Lung (tissue), 11 donors: ENCODE measurements at regions not wholly inside any gene's neighbourhood (a gene's known extent, or its start where the extent isn't known, plus 50 kb on each side); places are given as distances from the start of the nearest gene placed in this dataset.

Experiments used
- ATAC-seq: fragments of 200-7000 bp; cut with Tn5 transposase; one replicate; pipeline ENCODE4 v1.9.1; 2020; ENCODE audit warnings: moderate number of reproducible peaks; ENCODE audit not compliant: insufficient read depth, low FRiP score
- DNase-seq, 3 donors: peaks; one replicate each; pipeline ENCODE4 v3.0.0-alpha.2; 2013 to 2017
- H3K27ac ChIP-seq, 2 donors: one replicate each; pipeline ENCODE4 v1.5.1; 2013; ENCODE audit warnings: mild to moderate bottlenecking in 2 of 2, moderate library complexity in 2 of 2, control low read depth in 1 of 2, inconsistent platforms in 1 of 2, low read depth in 1 of 2, low read length in 1 of 2
- H3K27me3 ChIP-seq, 3 donors: one replicate each; pipeline ENCODE4 v1.5.1; 2013; ENCODE audit warnings: low read length in 2 of 3; ENCODE audit not compliant: control insufficient read depth in 3 of 3, insufficient read depth in 3 of 3
- H3K36me3 ChIP-seq, 4 donors: one replicate each; pipeline ENCODE4 v1.5.1; 2013; ENCODE audit warnings: low read length in 4 of 4, mild to moderate bottlenecking in 1 of 4, moderate library complexity in 1 of 4; ENCODE audit not compliant: control insufficient read depth in 4 of 4, insufficient read depth in 4 of 4
- H3K4me1 ChIP-seq, 5 donors: one replicate each; pipeline ENCODE4 v1.5.1; 2013; ENCODE audit warnings: low read length in 5 of 5, mild to moderate bottlenecking in 2 of 5, moderate library complexity in 1 of 5; ENCODE audit not compliant: control insufficient read depth in 5 of 5, insufficient read depth in 5 of 5
- H3K4me3 ChIP-seq: one replicate; pipeline ENCODE4 v1.5.1; 2013; ENCODE audit warnings: mild to moderate bottlenecking, control low read depth, moderate library complexity
- H3K9ac ChIP-seq, 2 donors: one replicate each; pipeline ENCODE4 v1.5.1; 2013; ENCODE audit warnings: low read length in 2 of 2, control low read depth in 1 of 2; ENCODE audit not compliant: insufficient read depth in 1 of 2
- H3K9me3 ChIP-seq, 4 donors: one replicate each; pipeline ENCODE4 v1.5.1; 2013; ENCODE audit warnings: low read length in 3 of 4, mild to moderate bottlenecking in 1 of 4, moderate library complexity in 1 of 4; ENCODE audit not compliant: control insufficient read depth in 4 of 4, insufficient read depth in 3 of 4
- WGBS, 2 donors: extraction: QIAGEN DNeasy Blood & Tissue Kit; methylation state at CpG; one replicate each; pipeline ENCODE4 v1.1.7; 2013; 5-methylcytosine and 5-hydroxymethylcytosine counted together
- TF ChIP-seq, protein P1 (sequence below): IDR thresholded peaks from 2 replicates; pipeline ENCODE4 v1.5.1; 2012; ENCODE audit warnings: mild to moderate bottlenecking; ENCODE audit errors: control extremely low read depth, extremely low read depth
- donor health status: control.
- donor health status: control.
- donor health status: Bipolar disorder and iron deficiency.
- donor health status: healthy.
- donor health status: DM: yes; HTN: yes; CAD: no.

- no peak for ATAC-seq
- no peaks in the 10 kb centered on the region for H3K36me3 ChIP-seq
- H3K9me3 ChIP-seq = peaks cover 0 to 4% (median 0%) of the 10 kb centered on the region in 4 donors
- H3K27me3 ChIP-seq = no peaks in the 10 kb centered on the region
- no peak for DNase-seq
- TF ChIP-seq, protein P1, sequence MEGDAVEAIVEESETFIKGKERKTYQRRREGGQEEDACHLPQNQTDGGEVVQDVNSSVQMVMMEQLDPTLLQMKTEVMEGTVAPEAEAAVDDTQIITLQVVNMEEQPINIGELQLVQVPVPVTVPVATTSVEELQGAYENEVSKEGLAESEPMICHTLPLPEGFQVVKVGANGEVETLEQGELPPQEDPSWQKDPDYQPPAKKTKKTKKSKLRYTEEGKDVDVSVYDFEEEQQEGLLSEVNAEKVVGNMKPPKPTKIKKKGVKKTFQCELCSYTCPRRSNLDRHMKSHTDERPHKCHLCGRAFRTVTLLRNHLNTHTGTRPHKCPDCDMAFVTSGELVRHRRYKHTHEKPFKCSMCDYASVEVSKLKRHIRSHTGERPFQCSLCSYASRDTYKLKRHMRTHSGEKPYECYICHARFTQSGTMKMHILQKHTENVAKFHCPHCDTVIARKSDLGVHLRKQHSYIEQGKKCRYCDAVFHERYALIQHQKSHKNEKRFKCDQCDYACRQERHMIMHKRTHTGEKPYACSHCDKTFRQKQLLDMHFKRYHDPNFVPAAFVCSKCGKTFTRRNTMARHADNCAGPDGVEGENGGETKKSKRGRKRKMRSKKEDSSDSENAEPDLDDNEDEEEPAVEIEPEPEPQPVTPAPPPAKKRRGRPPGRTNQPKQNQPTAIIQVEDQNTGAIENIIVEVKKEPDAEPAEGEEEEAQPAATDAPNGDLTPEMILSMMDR = no peak
- 85 to 91% methylated on average over 6 of the region's 6 CpGs for WGBS, 2 donors
- H3K4me1 ChIP-seq = peaks cover 0 to 3% (median 0%) of the 10 kb centered on the region in 5 donors
- H3K4me3 ChIP-seq = no peak overlapping the region
- no peak overlapping the region for H3K9ac ChIP-seq
- no peak overlapping the region for H3K27ac ChIP-seq
Measured at GRCh38 chr10:70976063-70976695, 87.8 kb upstream of the PCBD1 start.

GRCh38 chr10:70977625-70978024 is 89.3 kb upstream of the PCBD1 start:
- Histone ChIP-seq H3K9ac (no peak overlapping the region), H3K27me3 (no peaks in the 10 kb centered on the region), H3K27ac (no peak overlapping the region), H3K4me3 (no peak overlapping the region), H3K4me1 (peaks cover 0 to 3% (median 0%) of the 10 kb centered on the region in 5 donors), H3K36me3 (no peaks in the 10 kb centered on the region), H3K9me3 (peaks cover 0 to 4% (median 0%) of the 10 kb centered on the region in 4 donors)
- WGBS, 2 donors = 69 to 84% methylated on average over 10 to 11 of the region's 11 CpGs
- no peak for DNase-seq
- TF ChIP-seq, protein P1 = no peak
- ATAC-seq = no peak

DNA sequence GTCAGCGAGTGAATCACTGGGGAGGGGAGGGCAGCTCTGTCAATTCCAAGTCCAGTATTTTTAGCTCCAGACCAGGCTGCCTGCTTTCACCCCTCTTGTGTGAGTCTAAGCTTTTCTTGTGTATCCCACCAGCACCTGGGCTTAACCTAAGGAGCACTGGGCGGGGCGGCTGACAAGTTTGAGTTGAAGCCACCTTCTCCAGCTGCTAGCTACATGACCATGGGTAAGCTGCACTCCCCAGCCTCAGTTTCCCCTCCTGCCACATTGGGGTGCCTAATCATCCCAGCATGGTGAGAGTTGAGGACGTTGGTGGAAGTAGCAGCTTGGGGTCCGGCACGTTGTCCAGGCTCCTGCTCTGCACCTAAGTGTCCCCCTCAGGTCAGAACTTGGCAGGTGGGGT is 89.8 kb upstream of the PCBD1 start:
- TF ChIP-seq, protein P1 = no peak
- H3K4me1 ChIP-seq = peaks cover 0 to 3% (median 0%) of the 10 kb centered on the region in 5 donors
- H3K4me3 ChIP-seq = no peak overlapping the region
- ATAC-seq = no peak
- 89% methylated on average over 6 of the region's 6 CpGs for WGBS, 2 donors
- no peak overlapping the region for H3K9ac ChIP-seq
- no peak overlapping the region for H3K27ac ChIP-seq
- H3K36me3 ChIP-seq = no peaks in the 10 kb centered on the region
- no peaks in the 10 kb centered on the region for H3K27me3 ChIP-seq
- no peak for DNase-seq
- H3K9me3 ChIP-seq = peaks cover 0 to 4% (median 0%) of the 10 kb centered on the region in 4 donors
